Activated naive CD4-positive, alpha-beta T cell (primary cell): ENCODE measurements at regions not wholly inside any gene's neighbourhood (a gene's known extent, or its start where the extent isn't known, plus 50 kb on each side); places are given as distances from the start of the nearest gene placed in this dataset.
A peak's percentile ranks its signal among the peaks of the same experiment; 100 is the strongest.

Experiments used
- DNase-seq, 4 experiments: peaks; one replicate each; lab custom pipeline; 2025; lab: John Stamatoyannopoulos, UW

DNA sequence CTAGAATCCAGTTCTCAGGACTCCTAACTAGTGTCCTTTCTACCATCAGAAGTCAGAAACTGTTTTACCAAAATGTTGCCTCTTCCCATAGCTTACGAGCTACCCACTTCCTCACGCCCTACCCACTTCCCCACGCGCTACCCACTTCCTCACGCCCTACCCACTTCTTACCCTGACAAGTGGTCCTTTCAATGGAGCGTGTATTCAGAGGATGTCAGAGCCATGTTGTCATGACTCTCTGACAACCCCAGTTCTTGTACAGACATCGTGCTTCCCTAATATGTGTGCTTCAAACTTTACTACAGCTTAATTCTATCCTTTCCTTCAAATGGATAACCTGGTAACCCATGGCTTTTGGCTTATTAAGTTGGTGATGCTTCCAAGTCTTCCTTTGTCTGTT is 84.8 kb upstream of the PHF14 start:
- DNase-seq, result no peak

DNA sequence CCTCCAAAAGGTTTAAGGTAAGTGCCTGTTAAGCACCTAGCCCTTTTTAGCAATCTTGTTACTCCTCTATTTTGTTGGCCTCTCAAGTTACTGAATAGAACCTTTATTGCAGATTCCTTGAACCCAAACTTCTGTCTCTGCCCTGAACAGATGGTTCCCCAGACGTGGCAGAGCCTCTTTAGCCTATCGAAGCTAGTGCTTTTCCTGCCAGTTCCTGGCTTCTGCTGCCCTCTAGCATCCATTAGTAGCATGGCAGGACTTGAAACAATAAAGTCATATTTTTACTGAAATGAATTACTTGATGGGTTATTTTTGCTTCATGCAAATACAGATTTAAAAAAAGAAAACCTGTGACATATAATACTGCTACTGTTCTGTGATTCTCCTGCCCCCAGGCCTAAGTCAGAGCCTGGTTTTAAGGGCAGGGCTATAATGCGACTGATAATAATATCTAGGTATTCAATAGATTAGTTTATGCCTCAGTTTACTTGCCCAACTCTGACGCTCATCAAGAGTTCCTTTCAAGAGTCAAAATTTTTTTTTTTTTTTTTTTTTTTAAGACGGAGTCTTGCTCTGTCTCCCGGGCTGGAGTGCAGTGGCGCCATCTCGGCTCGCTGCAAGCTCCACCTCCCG is 84.3 kb upstream of the PHF14 start:
- peak in 1 of 4 experiments; percentile 7 for DNase-seq

DNA sequence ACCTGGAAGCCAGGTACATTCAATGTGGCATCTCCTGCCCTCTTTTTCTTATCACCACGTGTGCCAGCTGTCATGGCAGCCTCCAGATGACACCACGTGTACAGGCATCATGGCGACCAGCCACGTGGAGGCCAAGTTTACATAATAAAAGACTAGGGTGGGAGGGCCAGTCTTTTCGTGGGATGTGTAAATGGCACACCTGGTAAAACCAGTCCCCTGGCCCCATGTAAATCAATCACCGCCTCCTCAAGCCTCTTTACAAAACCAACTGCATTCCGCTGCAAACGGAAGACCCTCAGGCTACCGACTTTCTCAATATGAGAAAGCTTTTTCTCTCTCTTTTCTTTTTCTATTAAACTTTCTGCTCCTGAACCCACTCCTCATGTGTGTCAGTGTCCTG is 65.1 kb upstream of the PHF14 start:
- DNase-seq, result no peak

DNA sequence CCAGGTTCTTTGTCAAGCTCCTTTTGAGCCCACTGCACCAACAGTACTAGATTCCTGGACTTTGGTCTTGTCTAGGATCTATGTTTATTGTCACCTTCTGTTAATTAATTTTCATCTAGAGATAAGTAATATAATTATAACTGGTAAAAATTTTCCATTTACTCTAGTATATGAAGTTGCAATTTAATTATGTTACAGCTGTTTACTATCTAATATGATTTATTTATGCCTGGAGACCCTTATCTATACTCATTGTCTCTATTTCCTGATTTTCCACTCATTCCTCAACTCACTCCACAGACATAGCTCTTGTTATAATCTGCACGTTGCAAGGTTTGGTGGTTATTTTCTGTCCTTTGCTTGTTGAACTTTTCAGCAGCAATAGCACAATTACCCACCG is 63.2 kb upstream of the PHF14 start:
- no peak for DNase-seq

DNA sequence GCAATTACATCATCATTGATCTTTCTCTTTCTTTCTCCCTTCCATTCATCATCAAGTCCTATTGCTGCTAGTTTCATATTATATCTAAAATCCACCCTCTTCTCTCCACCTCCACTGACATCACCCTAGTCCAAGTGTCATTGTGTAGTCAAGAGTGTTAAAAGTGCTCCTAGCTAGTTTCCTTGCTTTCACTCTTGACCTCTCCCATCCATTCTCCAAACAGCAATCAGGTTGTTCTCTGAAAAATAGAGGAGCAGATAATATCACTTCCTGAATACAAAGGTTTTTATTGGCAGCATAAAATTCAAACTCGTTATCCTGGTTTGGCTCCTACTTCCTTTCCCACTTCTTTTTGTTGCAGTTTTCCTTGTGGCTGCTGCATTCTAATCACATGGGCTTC is 61.6 kb upstream of the PHF14 start:
- DNase-seq, result no peak

GRCh38 chr7:10913457-10913856 is 60.2 kb upstream of the PHF14 start:
- no peak for DNase-seq

DNA sequence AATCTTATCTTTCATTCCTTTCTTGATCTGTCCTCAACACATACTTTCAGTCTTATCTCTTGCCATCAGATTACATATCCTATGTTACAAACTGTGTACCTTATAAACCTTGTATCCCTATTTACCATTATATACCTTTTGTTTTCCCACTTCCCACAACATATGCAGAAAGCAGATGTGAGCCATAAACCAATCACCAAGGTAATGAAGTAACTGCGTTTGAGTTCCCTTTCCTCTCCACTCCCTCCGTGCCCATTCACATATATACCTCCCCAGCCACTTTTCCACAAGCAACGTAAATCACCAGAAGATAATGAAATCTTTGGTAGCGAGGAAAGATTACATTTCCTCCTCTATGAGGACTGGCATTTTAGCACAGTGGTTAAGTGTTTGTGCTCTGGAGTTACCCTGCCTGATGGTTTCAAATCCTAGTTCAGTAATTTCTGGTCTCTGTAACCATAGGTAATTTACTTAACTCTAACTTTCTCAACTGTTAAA is 55.5 kb upstream of the PHF14 start:
- no peak for DNase-seq

DNA sequence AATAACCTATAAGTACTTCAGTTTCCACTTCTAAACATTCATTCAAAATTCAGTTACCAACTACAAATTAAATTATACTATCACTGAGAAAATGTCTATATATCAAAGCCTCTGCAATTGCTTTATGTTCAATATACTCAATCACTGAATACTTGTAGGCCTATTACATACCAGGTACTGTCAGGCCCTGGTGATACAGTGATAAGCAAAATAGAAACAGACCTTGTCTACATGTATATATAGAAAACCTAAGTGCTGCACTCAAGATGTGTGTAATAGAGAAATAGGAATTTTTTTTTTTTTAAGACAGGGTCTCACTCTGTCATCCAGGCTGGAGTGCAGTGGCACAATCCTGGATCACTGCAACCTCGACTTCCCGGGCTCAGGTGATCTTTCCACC is 53.7 kb upstream of the PHF14 start:
- DNase-seq, result no peak
